ENCODE measurements at regions not wholly inside any gene's neighbourhood (a gene's known extent, or its start where the extent isn't known, plus 50 kb on each side); places are given as distances from the start of the nearest gene placed in this dataset.

DNA sequence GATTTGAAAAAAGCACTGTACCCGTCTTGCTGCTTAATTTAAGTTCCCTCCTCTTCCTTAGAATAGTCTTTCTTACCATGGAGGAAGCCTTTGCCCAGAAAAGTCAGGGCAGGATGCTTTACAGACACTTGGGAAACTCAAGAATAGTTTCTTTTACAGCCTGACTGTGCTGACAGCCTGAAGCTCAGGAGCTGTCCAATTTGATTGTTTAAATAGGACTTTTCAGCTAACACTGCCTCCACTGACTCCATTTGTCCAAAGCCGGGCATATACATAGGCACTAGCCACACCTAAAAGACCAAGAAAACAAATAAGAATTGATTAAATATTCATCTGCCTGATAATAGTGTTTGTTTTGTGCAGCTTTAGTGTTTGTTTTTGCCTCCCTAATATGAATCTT, 110.9 kb upstream of the L3MBTL4 start:
- TF ChIP-seq CTCF (IDR thresholded peaks at IDR 0.05; ENCODE audit: poor library complexity) (no peak), EZH2 (IDR thresholded peaks at IDR 0.05; ENCODE audit: borderline replicate concordance) (no peak)
